ENCODE measurements at regions not wholly inside any gene's neighbourhood (a gene's known extent, or its start where the extent isn't known, plus 50 kb on each side); places are given as distances from the start of the nearest gene placed in this dataset.

GRCh38 chr4:24278693-24279092, 305.7 kb downstream of the DHX15 start:
- TF ChIP-seq CTCF (IDR thresholded peaks at IDR 0.05) (no peak), POLR2A (IDR thresholded peaks at IDR 0.05) (no peak)
